Esophagus (tissue), 2 donors: ENCODE measurements at regions not wholly inside any gene's neighbourhood (a gene's known extent, or its start where the extent isn't known, plus 50 kb on each side); places are given as distances from the start of the nearest gene placed in this dataset.

Experiments
- H3K27ac ChIP-seq, 2 donors: one replicate each; pipeline ENCODE4 v1.5.1; 2013; ENCODE audit warnings: low read depth in 2 of 2, mild to moderate bottlenecking in 2 of 2, inconsistent platforms in 1 of 2, low read length in 1 of 2, moderate library complexity in 1 of 2
- H3K27me3 ChIP-seq, 2 donors: one replicate each; pipeline ENCODE4 v1.6.1; 2013; ENCODE audit warnings: low read length in 2 of 2, control low read depth in 1 of 2, mild to moderate bottlenecking in 1 of 2; ENCODE audit not compliant: insufficient read depth in 2 of 2, control insufficient read depth in 1 of 2
- H3K36me3 ChIP-seq, 2 donors: one replicate each; pipeline ENCODE4 v1.6.1; 2013; ENCODE audit warnings: low read length in 1 of 2; ENCODE audit not compliant: control insufficient read depth in 2 of 2, insufficient read depth in 2 of 2
- H3K4me1 ChIP-seq, 2 donors: one replicate each; pipeline ENCODE4 v1.6.1; 2013; ENCODE audit warnings: low read length in 1 of 2; ENCODE audit not compliant: control insufficient read depth in 2 of 2, insufficient read depth in 2 of 2
- H3K4me3 ChIP-seq, 2 donors: one replicate each; pipeline ENCODE4 v1.5.1; 2013; ENCODE audit warnings: low read length in 2 of 2, mild to moderate bottlenecking in 2 of 2, low read depth in 1 of 2, moderate library complexity in 1 of 2
- H3K9me3 ChIP-seq, 2 donors: one replicate each; pipeline ENCODE4 v1.6.1; 2013; ENCODE audit warnings: mild to moderate bottlenecking in 2 of 2, low read depth in 1 of 2, low read length in 1 of 2, moderate library complexity in 1 of 2; ENCODE audit not compliant: control insufficient read depth in 2 of 2, insufficient read depth in 1 of 2
- WGBS, 2 donors: extraction: QIAGEN DNeasy Blood & Tissue Kit; methylation state at CpG; one replicate each; pipeline ENCODE4 v1.1.7; 2013; 5-methylcytosine and 5-hydroxymethylcytosine counted together
- donor health status: healthy with polysubstance abuse.
- donor health status: Bipolar disorder and iron deficiency.

DNA sequence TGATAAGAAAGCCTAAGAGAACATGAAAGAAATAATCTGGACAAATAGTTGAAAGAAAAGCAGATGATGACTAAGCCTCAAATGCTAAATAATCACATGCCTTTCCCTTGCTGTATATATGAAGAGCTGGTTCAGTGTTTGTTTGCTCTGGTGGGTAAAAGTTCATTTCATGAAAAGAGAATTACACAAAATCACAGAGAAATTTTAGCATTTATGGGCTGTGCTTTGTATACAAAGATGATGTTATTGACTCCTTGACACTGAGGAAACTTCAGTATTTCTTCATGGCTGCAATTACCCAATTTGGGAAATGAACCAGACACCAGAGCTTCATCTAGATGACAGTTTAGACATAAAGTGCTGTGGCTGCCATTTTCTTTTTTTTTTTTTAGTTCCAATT is 527.2 kb downstream of the NR2F1-AS1 start:
- H3K27me3 ChIP-seq, result no peaks in the 10 kb centered on the region
- no peaks in the 10 kb centered on the region for H3K4me1 ChIP-seq
- no peaks in the 10 kb centered on the region for H3K36me3 ChIP-seq
- no peak overlapping the region for H3K4me3 ChIP-seq
- H3K9me3 ChIP-seq, result no peaks in the 10 kb centered on the region
- no peak overlapping the region for H3K27ac ChIP-seq

DNA sequence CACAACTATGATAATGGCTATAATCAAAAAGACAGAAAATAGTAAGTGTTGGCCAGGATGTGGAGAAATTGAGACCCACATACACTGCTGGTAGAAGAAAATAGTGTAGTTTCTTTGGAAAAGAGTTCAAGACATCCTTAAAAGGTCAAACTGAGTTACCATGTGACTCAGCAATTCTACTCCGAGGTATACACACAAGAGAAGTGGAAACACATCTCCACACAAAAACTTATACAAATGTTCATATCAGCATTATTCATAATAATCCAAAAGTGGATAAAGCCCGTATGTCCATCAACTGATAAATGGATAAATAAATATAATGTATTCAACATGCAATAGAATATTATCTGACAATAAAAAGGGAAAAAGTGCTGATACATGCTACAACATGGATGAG is 532.2 kb downstream of the NR2F1-AS1 start:
- Histone ChIP-seq H3K4me3 (no peak overlapping the region), H3K36me3 (no peaks in the 10 kb centered on the region), H3K4me1 (no peaks in the 10 kb centered on the region), H3K27ac (no peak overlapping the region), H3K27me3 (no peaks in the 10 kb centered on the region), H3K9me3 (no peaks in the 10 kb centered on the region)
- WGBS, 2 donors, result 88% methylated on average over 2 of the region's 2 CpGs

DNA sequence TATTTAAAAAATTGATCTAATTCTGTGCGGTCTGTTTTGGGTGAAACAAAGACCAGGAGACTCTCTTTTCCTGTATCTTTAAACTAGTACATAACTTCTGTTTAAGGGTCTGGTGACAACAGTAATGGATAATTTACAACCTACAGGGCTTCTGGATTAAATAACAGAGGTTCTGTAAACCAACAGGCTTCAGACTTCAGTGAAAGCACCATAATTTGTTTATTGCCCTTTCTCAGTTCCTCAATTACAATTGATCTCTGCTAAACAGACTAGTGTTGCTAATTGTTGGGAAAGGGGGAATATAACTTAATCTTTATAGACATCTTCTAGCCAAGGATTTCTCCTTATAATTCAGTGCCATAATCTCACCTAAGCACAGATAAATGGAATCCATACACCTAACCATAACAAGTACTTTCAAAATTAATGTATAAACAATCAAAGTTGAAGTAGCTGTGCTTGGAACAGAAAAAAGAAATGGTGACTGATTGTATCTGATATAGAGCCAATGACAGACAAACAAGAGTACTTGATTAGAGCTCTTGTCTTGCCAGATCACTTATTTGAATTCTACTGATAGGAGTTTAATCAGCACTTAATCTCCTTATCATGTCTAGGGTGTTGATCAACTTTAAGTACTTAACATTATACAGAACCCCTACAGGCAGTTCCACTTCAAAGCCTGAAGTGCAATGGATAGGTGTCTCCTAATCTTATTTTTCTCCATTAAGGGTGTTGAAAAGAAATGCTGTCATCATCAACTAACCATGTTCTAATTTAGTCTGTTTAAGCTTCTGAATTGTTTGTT is 536.0 kb downstream of the NR2F1-AS1 start:
- H3K4me1 ChIP-seq, result no peaks in the 10 kb centered on the region
- WGBS, 2 donors, result 78 to 84% methylated on average over 1 of the region's 1 CpG

DNA sequence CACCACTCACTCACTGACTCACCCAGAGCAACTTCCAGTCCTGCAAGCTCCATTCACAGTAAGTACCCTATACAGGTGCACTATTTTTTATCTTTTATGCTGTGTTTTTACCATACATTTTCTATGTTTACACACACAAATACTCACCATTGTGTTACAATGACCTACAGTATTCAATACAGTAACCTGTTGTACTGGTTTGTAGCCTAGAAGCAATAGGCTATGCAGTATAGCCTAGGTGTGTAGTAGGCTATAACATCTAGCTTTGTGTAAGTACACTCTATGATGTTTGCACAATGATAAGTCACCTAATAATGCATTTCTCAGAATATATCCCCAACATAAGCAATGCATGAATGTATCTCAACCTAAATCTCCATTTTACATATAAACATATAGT is 541.1 kb downstream of the NR2F1-AS1 start:
- no peaks in the 10 kb centered on the region for H3K4me1 ChIP-seq
- no peak overlapping the region for H3K4me3 ChIP-seq
- H3K27ac ChIP-seq, result no peak overlapping the region
- no peaks in the 10 kb centered on the region for H3K27me3 ChIP-seq
- H3K36me3 ChIP-seq, result no peaks in the 10 kb centered on the region
- no peaks in the 10 kb centered on the region for H3K9me3 ChIP-seq

More for the DNA sequence above, 536.0 kb downstream of the NR2F1-AS1 start:
- Histone ChIP-seq H3K9me3 (no peaks in the 10 kb centered on the region), H3K36me3 (no peaks in the 10 kb centered on the region), H3K27ac (no peak overlapping the region), H3K4me3 (no peak overlapping the region), H3K27me3 (no peaks in the 10 kb centered on the region)

DNA sequence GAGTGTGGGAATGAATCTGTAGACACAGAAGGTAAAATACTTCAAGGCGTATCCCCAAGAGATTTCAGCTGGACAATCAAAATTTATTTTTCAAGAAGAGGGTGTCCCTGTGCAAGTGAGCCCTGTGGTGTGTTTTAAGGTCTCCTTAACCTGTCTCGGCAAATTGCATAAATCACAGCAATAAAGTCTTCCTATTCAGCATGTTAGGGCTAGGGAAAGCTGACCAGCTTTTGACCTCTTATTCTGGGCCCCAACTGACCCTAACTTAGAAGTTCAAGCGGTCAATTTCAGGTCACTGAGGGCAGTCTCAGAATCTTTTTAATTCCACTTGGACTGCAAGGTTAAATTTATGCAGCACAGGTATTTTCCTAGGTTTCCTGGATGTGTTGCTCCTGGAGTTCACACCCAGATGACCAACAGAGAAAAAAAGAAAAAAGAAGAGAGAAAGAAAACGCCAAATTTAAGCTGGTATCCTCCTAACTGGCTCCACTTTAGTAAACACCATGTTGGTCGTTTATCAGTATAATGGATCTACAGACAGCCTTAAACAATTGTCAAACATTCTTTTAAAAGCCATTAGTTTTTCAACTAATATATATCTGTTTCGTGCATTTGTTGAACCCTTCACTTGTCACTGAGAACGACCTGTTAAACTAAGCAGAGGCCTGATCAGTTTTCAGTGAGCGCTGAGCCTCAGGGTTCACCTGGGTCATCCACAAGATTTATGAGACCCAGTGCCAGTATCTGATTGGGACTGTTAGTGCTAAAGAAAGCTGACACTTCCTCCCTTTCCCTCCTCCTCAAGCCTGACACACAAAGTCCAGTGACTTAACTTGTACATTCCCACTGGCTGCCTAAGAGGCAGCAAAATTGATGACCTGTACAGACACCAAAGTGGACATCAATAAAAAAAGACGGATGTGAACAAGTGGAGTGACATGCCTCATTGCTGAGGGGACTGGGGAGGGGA is 546.1 kb downstream of the NR2F1-AS1 start:
- Histone ChIP-seq H3K36me3 (no peaks in the 10 kb centered on the region), H3K27ac (no peak overlapping the region), H3K4me1 (no peaks in the 10 kb centered on the region), H3K9me3 (no peaks in the 10 kb centered on the region), H3K4me3 (no peak overlapping the region), H3K27me3 (no peaks in the 10 kb centered on the region)
- WGBS, 2 donors, result 58 to 65% methylated on average over 9 of the region's 9 CpGs

DNA sequence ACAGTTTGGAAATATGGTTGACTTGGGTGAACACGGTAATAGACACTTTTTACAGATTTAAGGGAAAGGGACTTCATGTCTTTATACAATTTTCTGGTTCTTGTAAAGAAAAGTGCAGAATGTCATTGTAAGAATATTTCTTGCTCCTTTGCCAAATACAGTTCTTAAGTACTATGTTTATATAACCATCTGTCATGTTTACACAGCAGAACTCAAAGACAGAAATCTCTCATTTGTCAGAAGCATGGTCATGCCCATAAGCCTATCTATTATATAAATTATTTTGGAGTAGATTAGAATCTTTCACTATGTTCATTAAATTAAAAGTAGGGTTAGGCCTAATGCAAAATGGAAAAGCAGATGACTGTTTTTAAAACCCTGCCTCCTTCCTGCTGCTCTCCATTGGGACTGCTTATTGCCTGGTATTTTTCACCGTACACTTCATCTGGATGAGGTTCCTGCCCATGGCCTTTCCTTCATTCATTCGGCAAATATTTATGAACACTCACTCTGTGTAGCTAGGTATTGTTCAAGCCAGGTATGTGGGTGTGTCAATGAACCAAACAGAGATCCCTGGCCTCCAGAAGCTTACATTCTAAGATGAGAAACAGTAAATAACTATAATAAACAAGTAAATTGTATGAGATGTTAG is 558.1 kb downstream of the NR2F1-AS1 start:
- Histone ChIP-seq H3K27me3 (no peaks in the 10 kb centered on the region), H3K9me3 (no peaks in the 10 kb centered on the region), H3K4me3 (no peak overlapping the region), H3K27ac (no peak overlapping the region), H3K36me3 (no peaks in the 10 kb centered on the region), H3K4me1 (no peaks in the 10 kb centered on the region)
- 47 to 71% methylated on average over 3 of the region's 3 CpGs for WGBS, 2 donors

DNA sequence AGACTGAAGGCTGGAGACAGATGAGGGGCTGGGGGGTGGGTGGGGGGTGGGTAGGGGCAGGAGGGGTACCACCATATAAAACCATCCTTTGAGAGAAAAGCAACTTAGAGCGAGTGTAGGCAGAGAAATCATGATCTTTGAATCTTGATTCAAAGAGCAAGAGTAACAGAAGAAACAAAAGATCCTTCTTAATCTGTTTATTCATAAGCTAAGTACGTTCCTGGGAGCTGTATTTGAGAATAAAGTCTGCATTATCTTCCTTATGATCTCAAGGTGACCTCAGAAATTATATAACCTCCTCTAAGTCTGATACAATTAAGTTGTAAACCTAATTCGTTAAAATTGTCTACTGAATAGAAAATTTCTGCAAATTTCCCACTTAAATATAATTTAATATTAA is 558.8 kb downstream of the NR2F1-AS1 start:
- H3K9me3 ChIP-seq, result no peaks in the 10 kb centered on the region
- no peak overlapping the region for H3K27ac ChIP-seq
- no peaks in the 10 kb centered on the region for H3K36me3 ChIP-seq
- H3K4me1 ChIP-seq, result no peaks in the 10 kb centered on the region
- WGBS, 2 donors, result 48 to 53% methylated on average over 3 of the region's 3 CpGs
- H3K4me3 ChIP-seq, result no peak overlapping the region
- no peaks in the 10 kb centered on the region for H3K27me3 ChIP-seq

DNA sequence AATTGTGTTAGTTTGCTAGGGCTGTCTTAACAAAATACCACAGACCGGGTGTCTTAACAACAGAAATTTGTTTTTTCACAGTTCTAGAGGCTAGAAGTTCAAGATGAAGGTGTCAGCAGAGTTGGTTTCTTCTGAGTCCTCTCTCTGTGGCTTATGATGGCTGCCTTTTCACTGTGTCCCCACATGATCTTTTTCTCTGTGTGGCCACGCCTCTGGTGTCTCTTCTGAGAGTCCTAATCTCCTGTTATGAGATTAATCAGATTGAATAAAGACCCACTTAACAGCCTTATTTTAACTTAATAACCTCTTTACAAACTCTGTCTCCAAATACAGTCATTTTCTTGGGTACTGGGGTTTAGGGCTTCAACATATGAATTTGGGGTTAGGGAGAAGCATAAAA is 561.1 kb downstream of the NR2F1-AS1 start:
- no peak overlapping the region for H3K4me3 ChIP-seq
- no peaks in the 10 kb centered on the region for H3K36me3 ChIP-seq
- H3K27me3 ChIP-seq, result no peaks in the 10 kb centered on the region
- no peak overlapping the region for H3K27ac ChIP-seq
- H3K4me1 ChIP-seq, result no peaks in the 10 kb centered on the region
- H3K9me3 ChIP-seq, result no peaks in the 10 kb centered on the region
- 74 to 86% methylated on average over 2 of the region's 2 CpGs for WGBS, 2 donors

DNA sequence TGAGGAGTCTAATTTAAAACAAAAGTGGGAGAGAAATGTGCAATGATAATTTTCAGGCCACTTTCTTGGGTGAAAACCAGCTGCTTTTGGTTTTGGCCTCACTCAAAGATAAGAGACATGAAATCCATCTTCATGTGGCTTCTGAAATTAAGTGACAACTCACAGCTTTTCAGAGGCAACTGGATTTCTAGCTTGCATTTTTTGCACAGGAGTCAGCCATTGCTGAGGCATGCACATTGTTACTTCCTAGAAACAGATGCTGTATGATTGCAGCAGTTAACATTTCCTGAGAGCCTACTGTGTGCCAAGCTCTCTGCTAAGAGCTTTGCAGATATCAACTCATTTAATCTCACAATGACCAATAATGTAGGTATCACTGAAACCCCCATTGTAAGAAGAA is 562.6 kb downstream of the NR2F1-AS1 start:
- Histone ChIP-seq H3K36me3 (no peaks in the 10 kb centered on the region), H3K27me3 (no peaks in the 10 kb centered on the region), H3K27ac (no peak overlapping the region)

More for the DNA sequence above, 562.6 kb downstream of the NR2F1-AS1 start:
- H3K9me3 ChIP-seq, result no peaks in the 10 kb centered on the region
- no peak overlapping the region for H3K4me3 ChIP-seq
- H3K4me1 ChIP-seq, result no peaks in the 10 kb centered on the region
